ENCODE measurements at regions not wholly inside any gene's neighbourhood (a gene's known extent, or its start where the extent isn't known, plus 50 kb on each side); places are given as distances from the start of the nearest gene placed in this dataset.

- no peak for TF ChIP-seq CTCF (IDR thresholded peaks at IDR 0.05; ENCODE audit: low read depth, low read length, poor library complexity, severe bottlenecking)
- no peak for TF ChIP-seq EZH2phosphoT487 (IDR thresholded peaks at IDR 0.05; ENCODE audit: borderline replicate concordance, low read length)
Observed at GRCh38 chr7:52026140-52026539, 709.5 kb upstream of the COBL start.

All from DOHH2 (cell line).